ENCODE measurements at regions not wholly inside any gene's neighbourhood (a gene's known extent, or its start where the extent isn't known, plus 50 kb on each side); places are given as distances from the start of the nearest gene placed in this dataset.

- no peak overlapping the region for H3K4me2 ChIP-seq (ENCODE audit: low read length)
- no peaks in the 10 kb centered on the region for H3F3A ChIP-seq (ENCODE audit: insufficient read depth, low read length)
- H3K27me3 ChIP-seq (ENCODE audit: insufficient read depth, low read length): no peaks in the 10 kb centered on the region
- no peaks in the 10 kb centered on the region for H3K36me3 ChIP-seq (ENCODE audit: insufficient read depth, low read length)
- H3K4me1 ChIP-seq (ENCODE audit: insufficient read depth, low read length, severe bottlenecking): no peaks in the 10 kb centered on the region
- no peak overlapping the region for H3K4me3 ChIP-seq (ENCODE audit: low read depth, low read length, poor library complexity, severe bottlenecking)
- TF ChIP-seq EZH2 (IDR thresholded peaks at IDR 0.05; ENCODE audit: borderline replicate concordance, low read length) (no peak), CTCF (IDR thresholded peaks at IDR 0.05; ENCODE audit: low read length) (no peak)
- H3K27ac ChIP-seq (ENCODE audit: low read depth, low read length, poor library complexity, severe bottlenecking): no peak overlapping the region
- no peaks in the 10 kb centered on the region for H3K9me2 ChIP-seq (ENCODE audit: low read depth, low read length)
- no peaks in the 10 kb centered on the region for H4K20me1 ChIP-seq (ENCODE audit: insufficient read depth, low read length)
- H3K79me2 ChIP-seq (ENCODE audit: insufficient read depth, low read length): no peaks in the 10 kb centered on the region
- no peaks in the 10 kb centered on the region for H3K9me3 ChIP-seq (ENCODE audit: low read length)
- no peak overlapping the region for H2AFZ ChIP-seq (ENCODE audit: low read length)
- H3K9ac ChIP-seq (ENCODE audit: low read length): no peak overlapping the region
Measured at GRCh38 chr20:39421571-39422105, 459.5 kb downstream of the DHX35 start.

GRCh38 chr20:39412091-39412490 is 449.9 kb downstream of the DHX35 start:
- Histone ChIP-seq H3K27ac (ENCODE audit: low read depth, low read length, poor library complexity, severe bottlenecking) (no peak overlapping the region), H3K27me3 (ENCODE audit: insufficient read depth, low read length) (no peaks in the 10 kb centered on the region), H3K4me3 (ENCODE audit: low read depth, low read length, poor library complexity, severe bottlenecking) (no peak overlapping the region), H3K36me3 (ENCODE audit: insufficient read depth, low read length) (no peaks in the 10 kb centered on the region), H3K9me3 (ENCODE audit: low read length) (no peaks in the 10 kb centered on the region), H3K79me2 (ENCODE audit: insufficient read depth, low read length) (no peaks in the 10 kb centered on the region), H3K9ac (ENCODE audit: low read length) (no peak overlapping the region), H3F3A (ENCODE audit: insufficient read depth, low read length) (no peaks in the 10 kb centered on the region), H3K4me1 (ENCODE audit: insufficient read depth, low read length, severe bottlenecking) (no peaks in the 10 kb centered on the region), H2AFZ (ENCODE audit: low read length) (no peak overlapping the region), H3K9me2 (ENCODE audit: low read depth, low read length) (no peaks in the 10 kb centered on the region), H4K20me1 (ENCODE audit: insufficient read depth, low read length) (no peaks in the 10 kb centered on the region), H3K4me2 (ENCODE audit: low read length) (no peak overlapping the region)
- no peak for TF ChIP-seq CTCF (IDR thresholded peaks at IDR 0.05; ENCODE audit: low read length)
- no peak for TF ChIP-seq EZH2 (IDR thresholded peaks at IDR 0.05; ENCODE audit: borderline replicate concordance, low read length)

GRCh38 chr20:39399463-39399862 is 437.3 kb downstream of the DHX35 start:
- Histone ChIP-seq H3K9me2 (ENCODE audit: low read depth, low read length) (no peaks in the 10 kb centered on the region), H3K4me2 (ENCODE audit: low read length) (no peak overlapping the region), H3K79me2 (ENCODE audit: insufficient read depth, low read length) (no peaks in the 10 kb centered on the region), H2AFZ (ENCODE audit: low read length) (no peak overlapping the region), H3F3A (ENCODE audit: insufficient read depth, low read length) (no peaks in the 10 kb centered on the region), H3K4me3 (ENCODE audit: low read depth, low read length, poor library complexity, severe bottlenecking) (no peak overlapping the region), H3K9me3 (ENCODE audit: low read length) (no peaks in the 10 kb centered on the region), H3K27me3 (ENCODE audit: insufficient read depth, low read length) (no peaks in the 10 kb centered on the region), H3K9ac (ENCODE audit: low read length) (no peak overlapping the region), H4K20me1 (ENCODE audit: insufficient read depth, low read length) (no peaks in the 10 kb centered on the region), H3K27ac (ENCODE audit: low read depth, low read length, poor library complexity, severe bottlenecking) (no peak overlapping the region), H3K36me3 (ENCODE audit: insufficient read depth, low read length) (no peaks in the 10 kb centered on the region), H3K4me1 (ENCODE audit: insufficient read depth, low read length, severe bottlenecking) (no peaks in the 10 kb centered on the region)
- TF ChIP-seq CTCF (IDR thresholded peaks at IDR 0.05; ENCODE audit: low read length) (peak; percentile 19; the same call in 1 of the 2 replicates), EZH2 (IDR thresholded peaks at IDR 0.05; ENCODE audit: borderline replicate concordance, low read length) (no peak)
